ENCODE measurements at regions not wholly inside any gene's neighbourhood (a gene's known extent, or its start where the extent isn't known, plus 50 kb on each side); places are given as distances from the start of the nearest gene placed in this dataset.
"Not testable (repeated sequence)": the region's sequence is repeated elsewhere in the genome, so short reads cannot be mapped to it uniquely, and the experiment has no call there.

GRCh38 chr7:114334989-114335388, 79.6 kb upstream of the FOXP2 start:
- no peaks in the 10 kb centered on the region for H3K27me3 ChIP-seq
- DNase-seq (no peak), ATAC-seq (no peak)
- intact Hi-C loops (cut with DNase I), result no loop called here
- H3K4me3 ChIP-seq, result no peak overlapping the region
- TF ChIP-seq POLR2A (IDR thresholded peaks at IDR 0.05) (no peak), CTCF (IDR thresholded peaks at IDR 0.05) (no peak)
- no peaks in the 10 kb centered on the region for H3K4me1 ChIP-seq
- H3K27ac ChIP-seq, result no peak overlapping the region
- no peaks in the 10 kb centered on the region for H3K36me3 ChIP-seq
- no peaks in the 10 kb centered on the region for H3K9me3 ChIP-seq
- 38% methylated on average over 1 of the region's 1 CpG for WGBS (ENCODE audit: insufficient coverage, low coverage, low lambda C conversion rate, missing lambda C conversion rate)

- intact Hi-C loops (cut with DNase I); H3K4me1 ChIP-seq; DNase-seq; H3K4me3 ChIP-seq; ATAC-seq; H3K27me3 ChIP-seq; H3K36me3 ChIP-seq; H3K27ac ChIP-seq; H3K9me3 ChIP-seq: not testable (repeated sequence)
- WGBS (ENCODE audit: insufficient coverage, low coverage, low lambda C conversion rate, missing lambda C conversion rate), result 77% methylated on average over 6 of the region's 10 CpGs
Measured at GRCh38 chr7:114329458-114329857, 85.2 kb upstream of the FOXP2 start.

- H3K4me1 ChIP-seq, result no peaks in the 10 kb centered on the region
- H3K27ac ChIP-seq, result no peak overlapping the region
- no peaks in the 10 kb centered on the region for H3K36me3 ChIP-seq
- DNase-seq (no peak), ATAC-seq (no peak)
- WGBS (ENCODE audit: insufficient coverage, low coverage, low lambda C conversion rate, missing lambda C conversion rate), result 44% methylated on average over 2 of the region's 2 CpGs
- no peak overlapping the region for H3K4me3 ChIP-seq
- TF ChIP-seq POLR2A (IDR thresholded peaks at IDR 0.05), result no peak
- TF ChIP-seq CTCF (IDR thresholded peaks at IDR 0.05), result no peak
- H3K27me3 ChIP-seq, result no peaks in the 10 kb centered on the region
- no peaks in the 10 kb centered on the region for H3K9me3 ChIP-seq
- intact Hi-C loops (cut with DNase I), result no loop called here
Measured at GRCh38 chr7:114317450-114318098, 97.0 kb upstream of the FOXP2 start.

GRCh38 chr7:114312649-114313048, 102.0 kb upstream of the FOXP2 start:
- no CpG with 5 or more reads among the region's 1 CpG for WGBS (ENCODE audit: insufficient coverage, low coverage, low lambda C conversion rate, missing lambda C conversion rate)
- Histone ChIP-seq H3K4me1 (no peaks in the 10 kb centered on the region), H3K27ac (no peak overlapping the region), H3K9me3 (no peaks in the 10 kb centered on the region), H3K4me3 (no peak overlapping the region), H3K36me3 (no peaks in the 10 kb centered on the region), H3K27me3 (no peaks in the 10 kb centered on the region)
- TF ChIP-seq CTCF (IDR thresholded peaks at IDR 0.05) (no peak), POLR2A (IDR thresholded peaks at IDR 0.05) (no peak)
- DNase-seq, result no peak
- intact Hi-C loops (cut with DNase I), result no loop called here
- ATAC-seq, result no peak

GRCh38 chr7:114310345-114311110, 104.1 kb upstream of the FOXP2 start:
- TF ChIP-seq CTCF (IDR thresholded peaks at IDR 0.05) (no peak), POLR2A (IDR thresholded peaks at IDR 0.05) (no peak)
- WGBS (ENCODE audit: insufficient coverage, low coverage, low lambda C conversion rate, missing lambda C conversion rate), result 94% methylated on average over 6 of the region's 6 CpGs
- peak in 1 of 4 donors; percentile 18 for ATAC-seq
- no peaks in the 10 kb centered on the region for H3K4me1 ChIP-seq
- H3K27ac ChIP-seq, result no peak overlapping the region
- H3K4me3 ChIP-seq, result no peak overlapping the region
- no peak for DNase-seq
- no peaks in the 10 kb centered on the region for H3K9me3 ChIP-seq
- intact Hi-C loops (cut with DNase I), result no loop called here
- H3K36me3 ChIP-seq, result no peaks in the 10 kb centered on the region
- H3K27me3 ChIP-seq, result no peaks in the 10 kb centered on the region
